GM23248 (cell line): ENCODE measurements at regions not wholly inside any gene's neighbourhood (a gene's known extent, or its start where the extent isn't known, plus 50 kb on each side); places are given as distances from the start of the nearest gene placed in this dataset.

Experiments
- EZH2 ChIP-seq: fragments of 200-600 bp; sonication (generic); IDR thresholded peaks from 2 replicates; pipeline ENCODE4 v1.6.1; 2018; ENCODE audit warnings: antibody characterized with exemption, mild to moderate bottlenecking; ENCODE audit not compliant: insufficient read depth, poor library complexity, severe bottlenecking
- EZH2phosphoT487 ChIP-seq: fragments of 200-600 bp; sonication (generic); IDR thresholded peaks from 2 replicates; pipeline ENCODE4 v1.6.1; 2018; ENCODE audit warnings: antibody characterized with exemption, moderate library complexity, mild to moderate bottlenecking, low read depth; ENCODE audit not compliant: insufficient read depth

- TF ChIP-seq EZH2phosphoT487: no peak
- no peak for TF ChIP-seq EZH2
Measured at GRCh38 chr2:9704600-9704999, 73.8 kb upstream of the YWHAQ start.
